MM.1S (cell line): ENCODE measurements at regions not wholly inside any gene's neighbourhood (a gene's known extent, or its start where the extent isn't known, plus 50 kb on each side); places are given as distances from the start of the nearest gene placed in this dataset.

ENCODE experiments used
- EZH2phosphoT487 ChIP-seq: fragments of 300-600 bp; sonication (generic); IDR thresholded peaks from 2 replicates; pipeline ENCODE4 v1.6.1; 2018; ENCODE audit warnings: antibody characterized with exemption, low read length
- TF ChIP-seq, protein P1 (sequence below): fragments of 300-600 bp; sonication (generic); IDR thresholded peaks from 2 replicates; pipeline ENCODE4 v1.5.1; 2016; ENCODE audit warnings: antibody characterized with exemption, low read length, mixed read lengths

DNA sequence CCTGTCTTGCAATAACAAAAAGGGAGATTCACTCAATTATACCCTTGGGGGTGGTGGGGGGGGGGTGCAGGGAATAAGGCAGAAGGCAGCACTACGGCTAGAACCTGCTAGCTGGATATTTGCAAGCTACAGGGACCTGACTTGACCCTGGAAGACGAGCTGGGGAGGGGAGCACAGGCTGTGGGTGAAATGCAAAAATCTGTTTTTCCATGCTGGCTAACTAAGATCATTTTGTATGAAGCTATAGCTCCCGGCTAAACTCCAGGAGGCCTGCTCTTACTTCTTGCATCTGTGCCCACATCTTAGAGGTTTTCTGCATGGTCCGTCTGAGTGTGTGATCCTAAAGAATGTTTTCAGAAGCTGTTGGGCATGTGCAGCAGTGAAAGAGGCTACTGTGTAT lies 106.6 kb downstream of the EBLN1 start:
- TF ChIP-seq, protein P1, sequence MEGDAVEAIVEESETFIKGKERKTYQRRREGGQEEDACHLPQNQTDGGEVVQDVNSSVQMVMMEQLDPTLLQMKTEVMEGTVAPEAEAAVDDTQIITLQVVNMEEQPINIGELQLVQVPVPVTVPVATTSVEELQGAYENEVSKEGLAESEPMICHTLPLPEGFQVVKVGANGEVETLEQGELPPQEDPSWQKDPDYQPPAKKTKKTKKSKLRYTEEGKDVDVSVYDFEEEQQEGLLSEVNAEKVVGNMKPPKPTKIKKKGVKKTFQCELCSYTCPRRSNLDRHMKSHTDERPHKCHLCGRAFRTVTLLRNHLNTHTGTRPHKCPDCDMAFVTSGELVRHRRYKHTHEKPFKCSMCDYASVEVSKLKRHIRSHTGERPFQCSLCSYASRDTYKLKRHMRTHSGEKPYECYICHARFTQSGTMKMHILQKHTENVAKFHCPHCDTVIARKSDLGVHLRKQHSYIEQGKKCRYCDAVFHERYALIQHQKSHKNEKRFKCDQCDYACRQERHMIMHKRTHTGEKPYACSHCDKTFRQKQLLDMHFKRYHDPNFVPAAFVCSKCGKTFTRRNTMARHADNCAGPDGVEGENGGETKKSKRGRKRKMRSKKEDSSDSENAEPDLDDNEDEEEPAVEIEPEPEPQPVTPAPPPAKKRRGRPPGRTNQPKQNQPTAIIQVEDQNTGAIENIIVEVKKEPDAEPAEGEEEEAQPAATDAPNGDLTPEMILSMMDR = no peak
- no peak for TF ChIP-seq EZH2phosphoT487
